ENCODE measurements at regions not wholly inside any gene's neighbourhood (a gene's known extent, or its start where the extent isn't known, plus 50 kb on each side); places are given as distances from the start of the nearest gene placed in this dataset.

DNA sequence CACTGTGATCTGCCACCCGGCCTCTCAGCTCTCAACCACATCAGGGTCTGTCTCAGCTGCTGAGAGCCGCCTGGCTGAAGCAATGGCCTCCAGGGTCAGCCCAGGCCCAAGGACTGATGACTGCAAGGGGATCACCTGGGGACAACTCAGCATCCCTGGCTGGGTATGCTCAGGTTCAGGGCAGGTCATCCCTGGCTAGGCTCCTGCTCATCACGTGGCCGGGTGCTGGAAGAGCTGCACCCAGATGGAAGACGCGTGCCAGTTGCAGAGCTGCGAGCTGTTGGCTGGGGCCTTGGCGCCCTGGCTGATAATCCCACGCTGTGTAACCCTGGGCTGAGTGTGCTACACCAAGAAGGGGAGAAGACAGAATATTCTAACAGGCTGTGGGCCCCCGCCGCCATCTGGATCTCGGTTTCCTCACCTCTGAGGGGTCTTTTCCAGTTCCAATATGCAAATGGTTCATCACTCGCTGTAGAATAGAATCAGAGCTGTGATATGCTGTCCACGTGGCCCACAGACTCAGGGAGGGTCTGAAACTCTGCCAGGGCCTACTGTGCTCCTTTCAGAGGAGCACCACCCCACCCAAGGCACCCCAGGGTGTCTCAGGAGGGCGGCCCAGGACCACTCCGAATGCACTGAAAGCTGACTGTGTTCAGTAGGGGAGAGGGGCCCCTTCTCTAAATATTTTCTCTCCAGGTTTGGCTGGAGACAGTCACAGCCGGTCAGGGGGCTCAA lies 338.8 kb downstream of the BCOR start:
- no peak for DNase-seq (ENCODE audit: low read depth in 2 of 2)
- TF ChIP-seq, protein P1, sequence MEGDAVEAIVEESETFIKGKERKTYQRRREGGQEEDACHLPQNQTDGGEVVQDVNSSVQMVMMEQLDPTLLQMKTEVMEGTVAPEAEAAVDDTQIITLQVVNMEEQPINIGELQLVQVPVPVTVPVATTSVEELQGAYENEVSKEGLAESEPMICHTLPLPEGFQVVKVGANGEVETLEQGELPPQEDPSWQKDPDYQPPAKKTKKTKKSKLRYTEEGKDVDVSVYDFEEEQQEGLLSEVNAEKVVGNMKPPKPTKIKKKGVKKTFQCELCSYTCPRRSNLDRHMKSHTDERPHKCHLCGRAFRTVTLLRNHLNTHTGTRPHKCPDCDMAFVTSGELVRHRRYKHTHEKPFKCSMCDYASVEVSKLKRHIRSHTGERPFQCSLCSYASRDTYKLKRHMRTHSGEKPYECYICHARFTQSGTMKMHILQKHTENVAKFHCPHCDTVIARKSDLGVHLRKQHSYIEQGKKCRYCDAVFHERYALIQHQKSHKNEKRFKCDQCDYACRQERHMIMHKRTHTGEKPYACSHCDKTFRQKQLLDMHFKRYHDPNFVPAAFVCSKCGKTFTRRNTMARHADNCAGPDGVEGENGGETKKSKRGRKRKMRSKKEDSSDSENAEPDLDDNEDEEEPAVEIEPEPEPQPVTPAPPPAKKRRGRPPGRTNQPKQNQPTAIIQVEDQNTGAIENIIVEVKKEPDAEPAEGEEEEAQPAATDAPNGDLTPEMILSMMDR (IDR thresholded peaks at IDR 0.05; ENCODE audit: low read depth, low read length) = no peak
- H3K4me3 ChIP-seq (replicated peaks in 1 of 2; ENCODE audit: low read depth in 2 of 2, low read length in 2 of 2) = no peak overlapping the region

DNA sequence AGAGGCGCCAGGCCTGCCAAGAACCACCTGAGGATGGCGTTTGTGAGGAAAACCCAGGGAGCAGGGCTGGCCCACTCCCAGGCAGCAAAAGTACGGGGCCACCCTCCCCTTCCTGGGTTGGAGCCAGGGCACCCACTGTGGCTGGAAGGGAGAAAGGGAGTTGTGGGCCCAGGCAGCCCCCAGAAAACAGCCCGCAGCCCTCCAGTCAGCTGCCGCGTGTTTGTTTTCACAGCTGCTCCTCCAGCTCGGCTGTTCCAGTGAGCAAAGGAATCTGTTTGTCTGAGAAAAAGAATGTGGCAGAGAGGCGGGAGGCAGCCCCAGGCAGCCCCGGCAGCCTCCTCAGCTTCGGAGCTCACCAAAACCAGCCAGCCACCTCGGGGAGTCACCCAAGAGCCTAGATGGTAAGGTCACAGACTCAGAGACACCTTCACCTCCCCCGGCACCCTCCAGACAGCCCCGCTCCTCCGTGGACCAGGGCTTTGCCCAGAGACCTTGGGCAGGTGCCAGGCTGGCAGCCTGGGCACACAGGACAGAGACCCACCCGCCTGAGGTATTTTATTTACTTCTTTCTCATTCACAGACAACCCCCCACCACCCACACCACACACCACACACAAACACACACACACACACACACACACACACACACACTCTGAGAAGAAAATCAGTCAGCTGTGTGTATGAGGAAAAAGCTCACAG lies 338.1 kb downstream of the BCOR start:
- DNase-seq (ENCODE audit: low read depth in 2 of 2) = peak; percentile 67 to 72
- TF ChIP-seq, protein P1 (IDR thresholded peaks at IDR 0.05; ENCODE audit: low read depth, low read length) = no peak
- H3K4me3 ChIP-seq (replicated peaks in 1 of 2; ENCODE audit: low read depth in 2 of 2, low read length in 2 of 2) = no peak overlapping the region

DNA sequence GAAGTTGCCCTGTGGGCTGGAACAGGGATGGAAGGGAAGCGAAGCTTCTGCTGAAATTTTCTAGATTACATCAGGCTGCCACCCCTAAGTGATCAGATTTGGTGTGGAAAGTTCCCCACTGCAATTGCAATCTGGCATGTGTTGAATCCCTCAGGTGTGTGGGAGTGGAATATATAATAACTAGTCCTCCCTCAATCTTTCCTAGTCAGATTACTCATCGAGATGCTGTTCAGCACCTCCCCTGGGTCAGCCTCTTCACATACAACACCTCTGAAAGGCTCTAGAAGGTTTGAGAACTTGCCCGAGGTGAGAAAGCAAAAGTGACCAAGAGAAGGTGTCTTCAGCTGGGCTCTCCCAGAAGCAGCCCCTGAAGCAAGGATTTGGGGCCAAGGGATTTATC lies 336.8 kb downstream of the BCOR start:
- no peak for DNase-seq (ENCODE audit: low read depth in 2 of 2)
- TF ChIP-seq, protein P1 (IDR thresholded peaks at IDR 0.05; ENCODE audit: low read depth, low read length) = no peak
- no peak overlapping the region for H3K4me3 ChIP-seq (replicated peaks in 1 of 2; ENCODE audit: low read depth in 2 of 2, low read length in 2 of 2)

DNA sequence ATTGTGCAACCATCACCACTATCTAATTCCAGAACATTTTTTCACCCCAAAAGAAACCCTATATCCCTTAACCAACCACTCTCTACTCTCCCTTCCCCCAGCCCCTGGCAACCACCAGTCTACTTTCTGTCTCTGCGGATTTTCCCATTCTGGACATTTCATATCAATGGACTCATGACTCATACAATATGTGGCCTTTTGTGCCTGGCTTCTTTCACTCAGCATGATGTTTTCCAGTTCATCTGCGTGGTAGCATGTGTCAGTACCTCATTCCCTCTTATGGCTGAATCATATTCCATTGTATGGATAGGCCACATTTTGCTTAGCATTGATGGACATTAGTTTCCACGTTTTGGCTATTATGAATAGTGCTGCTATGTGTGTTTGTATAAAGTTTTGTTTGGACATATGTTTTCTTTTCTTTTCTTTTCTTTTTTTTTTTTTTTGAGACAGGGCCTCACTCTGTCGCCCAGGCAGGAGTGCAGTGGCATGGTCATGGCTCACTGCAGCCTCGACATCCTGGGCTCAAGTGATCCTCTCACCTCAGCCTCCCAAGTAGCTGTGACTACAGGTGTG lies 335.4 kb downstream of the BCOR start:
- no peak overlapping the region for H3K4me3 ChIP-seq (replicated peaks in 1 of 2; ENCODE audit: low read depth in 2 of 2, low read length in 2 of 2)
- peak; percentile 89 to 92 for DNase-seq (ENCODE audit: low read depth in 2 of 2)
- TF ChIP-seq, protein P1 (IDR thresholded peaks at IDR 0.05; ENCODE audit: low read depth, low read length) = no peak

DNA sequence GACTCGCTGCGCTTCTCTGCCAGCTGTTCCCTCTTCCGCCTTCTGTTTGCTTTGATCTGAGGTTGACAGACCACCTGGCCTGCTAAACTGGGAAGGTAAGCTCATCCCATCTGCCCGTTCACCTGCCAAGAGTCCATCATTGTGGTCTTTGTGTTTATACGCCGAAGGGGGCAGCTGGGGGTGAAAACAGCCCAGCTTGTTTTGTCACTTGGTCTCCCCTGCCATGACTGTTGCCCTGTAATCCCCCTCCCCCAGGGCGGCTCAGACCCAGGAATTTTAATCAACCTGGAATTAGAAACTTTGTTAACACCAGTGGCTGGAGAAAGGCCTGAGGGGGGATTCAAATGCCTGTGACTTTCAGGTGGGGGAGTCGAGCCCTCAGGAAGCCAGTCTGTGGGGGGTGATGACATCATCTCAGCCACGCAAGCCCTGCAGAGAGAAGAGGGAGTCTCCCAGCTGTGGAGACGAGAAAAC lies 333.3 kb downstream of the BCOR start:
- no peak overlapping the region for H3K4me3 ChIP-seq (replicated peaks in 1 of 2; ENCODE audit: low read depth in 2 of 2, low read length in 2 of 2)
- TF ChIP-seq, protein P1 (IDR thresholded peaks at IDR 0.05; ENCODE audit: low read depth, low read length) = no peak
- peak in 1 of 2 donors; percentile 48 for DNase-seq (ENCODE audit: low read depth in 2 of 2)

DNA sequence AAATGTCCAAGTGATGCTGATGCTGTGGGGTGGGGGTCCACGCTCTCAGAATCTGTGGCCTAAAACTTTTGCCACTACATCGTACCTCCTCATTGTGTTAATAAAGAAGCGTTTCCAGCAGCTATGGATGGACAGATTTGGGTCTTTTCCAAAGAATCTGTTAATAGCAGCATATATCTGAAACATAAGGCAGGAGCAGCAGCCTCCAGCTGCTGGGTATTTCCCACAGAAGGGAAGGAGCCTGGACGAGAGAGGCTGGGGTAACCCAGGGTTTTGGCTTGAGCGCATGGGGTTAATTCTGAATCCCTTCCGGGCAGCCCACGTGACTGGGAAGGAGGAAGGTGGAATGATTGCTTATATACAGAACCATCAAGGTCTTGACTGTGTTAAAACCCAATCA lies 332.4 kb downstream of the BCOR start:
- no peak for DNase-seq (ENCODE audit: low read depth in 2 of 2)
- TF ChIP-seq, protein P1 (IDR thresholded peaks at IDR 0.05; ENCODE audit: low read depth, low read length) = no peak
- no peak overlapping the region for H3K4me3 ChIP-seq (replicated peaks in 1 of 2; ENCODE audit: low read depth in 2 of 2, low read length in 2 of 2)

Measured in cardiac fibroblast (primary cell).